DMS79 (cell line): ENCODE measurements at regions not wholly inside any gene's neighbourhood (a gene's known extent, or its start where the extent isn't known, plus 50 kb on each side); places are given as distances from the start of the nearest gene placed in this dataset.
"Not testable (repeated sequence)": the region's sequence is repeated elsewhere in the genome, so short reads cannot be mapped to it uniquely, and the experiment has no call there.

ENCODE experiments used
- DNase-seq: peaks from one replicate; lab custom pipeline; 2025; lab: John Stamatoyannopoulos, UW

GRCh38 chr7:136405931-136406777 lies 429.0 kb upstream of the MTPN start:
- DNase-seq, result no peak

- no peak for DNase-seq
Observed at GRCh38 chr7:136403591-136403990, 426.4 kb upstream of the MTPN start.

DNA sequence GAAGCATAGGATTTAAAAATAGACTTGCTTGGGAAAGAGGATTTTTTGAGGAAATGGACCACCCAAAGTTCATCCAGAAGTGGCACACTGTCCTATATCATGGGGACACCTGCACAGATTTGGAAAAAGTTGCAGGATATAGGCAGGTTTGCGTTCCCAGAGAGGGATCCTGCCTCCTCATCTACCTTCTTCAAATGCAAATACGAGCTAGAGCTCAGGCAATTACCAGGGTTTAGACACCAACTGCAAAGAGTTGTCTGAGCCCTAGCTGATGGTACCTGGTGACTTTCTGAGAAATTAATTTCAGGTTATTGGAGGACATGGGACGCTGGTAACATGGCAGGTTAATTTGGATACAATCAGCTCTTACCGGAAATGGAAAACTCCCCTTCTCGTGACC lies 423.7 kb upstream of the MTPN start:
- DNase-seq, result no peak

DNA sequence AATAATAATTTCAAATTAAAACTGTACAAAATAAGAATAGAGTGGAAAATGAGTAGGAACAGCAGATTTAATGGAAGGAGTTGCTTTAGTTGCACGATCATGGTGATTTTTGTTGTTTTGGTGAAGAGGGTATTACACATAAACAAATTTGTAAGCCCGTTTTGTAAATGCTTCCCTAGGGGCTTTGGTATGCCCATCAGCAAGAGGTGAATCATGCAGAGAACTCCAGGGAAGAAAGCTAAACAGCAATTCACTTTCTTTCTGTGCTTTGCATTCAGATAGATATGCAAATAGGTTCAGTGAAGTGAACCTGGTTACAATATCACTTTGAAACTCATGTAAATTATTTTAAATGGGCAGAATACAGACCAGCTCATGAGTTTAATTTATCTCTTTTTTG lies 422.2 kb upstream of the MTPN start:
- no peak for DNase-seq

DNA sequence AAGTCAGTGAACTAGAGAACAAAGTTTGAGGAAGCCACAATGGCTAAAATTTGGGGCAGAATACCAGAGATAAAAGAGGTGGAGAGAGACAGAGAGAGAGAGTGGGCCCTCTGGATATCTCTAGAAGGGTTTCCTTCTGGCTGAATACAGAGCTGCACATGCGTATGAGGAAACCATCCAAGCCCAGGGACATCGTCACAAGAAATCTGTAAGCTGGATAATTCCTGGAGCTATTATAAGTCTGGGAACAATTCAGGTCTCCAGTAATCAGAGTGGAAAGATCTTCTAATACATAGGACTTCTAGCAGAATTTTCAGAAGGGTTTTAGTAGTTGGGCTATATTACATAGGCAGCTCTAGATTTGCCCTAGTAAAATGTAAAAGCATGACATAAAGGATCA lies 415.7 kb upstream of the MTPN start:
- DNase-seq, result no peak

GRCh38 chr7:136391371-136391770 lies 414.2 kb upstream of the MTPN start:
- no peak for DNase-seq

- no peak for DNase-seq
Observed at GRCh38 chr7:136389933-136390332, 412.8 kb upstream of the MTPN start.

- DNase-seq, result no peak
Observed at GRCh38 chr7:136386876-136387275, 409.7 kb upstream of the MTPN start.

GRCh38 chr7:136371409-136371808 lies 394.2 kb upstream of the MTPN start:
- not testable (repeated sequence) for DNase-seq

- DNase-seq, result no peak
Observed at GRCh38 chr7:136370137-136370536, 393.0 kb upstream of the MTPN start.

- no peak for DNase-seq
Observed at GRCh38 chr7:136369225-136369624, 392.1 kb upstream of the MTPN start.

GRCh38 chr7:136359333-136359903 lies 382.3 kb upstream of the MTPN start:
- no peak for DNase-seq

DNA sequence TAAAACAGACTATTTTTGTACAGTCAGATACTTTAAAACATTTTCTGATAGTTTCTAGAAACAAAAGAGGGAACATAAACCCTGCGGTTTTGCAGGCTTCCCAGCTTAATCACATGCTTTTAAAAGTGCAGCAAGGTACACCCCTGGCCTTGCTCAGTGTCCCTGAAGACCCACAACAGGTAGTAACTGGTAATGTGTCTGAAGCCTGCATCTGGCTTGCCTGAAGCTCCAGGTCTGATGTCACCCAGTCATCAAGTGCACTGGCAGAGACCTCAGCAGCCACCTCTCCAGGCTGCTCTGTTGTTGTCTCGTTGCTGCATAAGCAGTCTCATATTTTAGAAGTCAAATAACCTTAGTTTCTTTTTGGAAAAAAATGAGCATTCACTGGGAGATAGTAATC lies 376.1 kb upstream of the MTPN start:
- no peak for DNase-seq

DNA sequence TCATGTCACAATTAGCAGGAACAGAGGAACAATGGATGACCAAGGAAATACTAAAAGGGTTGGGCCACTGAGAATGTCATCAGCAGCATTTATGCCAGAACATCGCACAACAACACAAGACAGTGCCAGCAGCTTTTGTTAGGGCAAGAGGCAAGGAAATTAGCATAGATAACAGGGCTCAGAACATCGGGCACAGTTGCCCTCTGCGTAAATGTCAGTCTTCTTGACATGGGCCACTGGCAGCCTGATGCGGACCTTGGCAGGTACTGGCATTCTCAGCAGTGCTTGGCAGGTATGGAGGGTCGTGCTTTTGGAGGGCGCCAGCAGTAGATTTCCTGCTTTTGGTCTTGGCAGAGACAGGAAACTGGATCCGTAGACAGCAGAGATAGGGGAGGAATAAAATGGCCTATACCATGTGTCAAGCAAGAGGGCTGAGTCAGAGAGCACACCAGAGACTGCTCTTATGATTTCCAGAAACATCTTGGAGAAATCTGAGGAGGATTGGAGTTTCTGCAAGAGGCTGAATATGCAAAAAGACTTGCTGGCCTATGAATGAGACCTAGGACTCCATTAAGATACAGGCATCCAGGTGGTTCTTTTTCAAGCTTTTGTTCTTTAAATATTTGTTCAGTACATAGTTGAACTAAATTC lies 371.5 kb upstream of the MTPN start:
- DNase-seq, result no peak

- no peak for DNase-seq
Observed at GRCh38 chr7:136348142-136348541, 371.0 kb upstream of the MTPN start.

DNA sequence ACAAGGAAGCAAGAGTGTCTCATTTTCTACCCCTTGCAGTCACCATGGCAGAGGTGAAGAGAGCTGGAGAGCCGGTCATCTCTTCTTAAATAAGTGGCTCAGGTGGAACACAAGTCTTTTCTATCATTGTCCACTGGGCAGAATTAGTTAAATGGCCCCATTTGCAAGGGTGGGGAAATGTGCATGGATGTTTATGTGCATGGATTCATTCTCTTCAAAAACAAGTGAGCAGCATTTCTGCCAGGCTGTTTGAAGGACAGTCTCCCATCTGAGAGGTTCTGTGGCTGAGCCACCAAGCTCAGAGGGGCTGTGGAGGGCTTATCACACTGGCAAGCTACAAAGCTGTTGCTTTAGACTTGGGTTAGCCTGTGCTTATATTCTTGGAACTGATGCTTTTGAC lies 370.3 kb upstream of the MTPN start:
- DNase-seq, result no peak

GRCh38 chr7:136342251-136342650 lies 365.1 kb upstream of the MTPN start:
- DNase-seq, result no peak

- DNase-seq, result no peak
Observed at GRCh38 chr7:136339464-136339863, 362.3 kb upstream of the MTPN start.

DNA sequence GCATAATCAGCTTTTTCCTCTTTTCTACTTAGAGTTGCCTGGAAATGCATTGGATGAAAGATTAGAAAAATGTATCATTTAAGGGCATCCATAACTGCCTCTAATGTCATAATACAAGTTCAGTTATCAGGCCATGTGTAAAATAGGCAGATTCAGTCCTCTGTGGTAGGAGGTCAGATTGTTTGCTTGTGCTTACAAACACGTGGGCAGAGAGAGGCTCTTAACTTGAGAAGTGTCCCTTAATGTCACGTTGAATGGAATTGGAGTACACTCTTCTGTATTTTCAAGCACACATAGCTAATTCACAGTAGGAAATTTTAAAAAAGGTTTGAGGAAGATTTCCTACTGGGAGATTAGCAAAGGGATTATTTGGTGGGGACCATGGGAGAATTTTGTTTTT lies 359.8 kb upstream of the MTPN start:
- peak; percentile 63 for DNase-seq

- no peak for DNase-seq
Observed at GRCh38 chr7:136333636-136334035, 356.5 kb upstream of the MTPN start.

DNA sequence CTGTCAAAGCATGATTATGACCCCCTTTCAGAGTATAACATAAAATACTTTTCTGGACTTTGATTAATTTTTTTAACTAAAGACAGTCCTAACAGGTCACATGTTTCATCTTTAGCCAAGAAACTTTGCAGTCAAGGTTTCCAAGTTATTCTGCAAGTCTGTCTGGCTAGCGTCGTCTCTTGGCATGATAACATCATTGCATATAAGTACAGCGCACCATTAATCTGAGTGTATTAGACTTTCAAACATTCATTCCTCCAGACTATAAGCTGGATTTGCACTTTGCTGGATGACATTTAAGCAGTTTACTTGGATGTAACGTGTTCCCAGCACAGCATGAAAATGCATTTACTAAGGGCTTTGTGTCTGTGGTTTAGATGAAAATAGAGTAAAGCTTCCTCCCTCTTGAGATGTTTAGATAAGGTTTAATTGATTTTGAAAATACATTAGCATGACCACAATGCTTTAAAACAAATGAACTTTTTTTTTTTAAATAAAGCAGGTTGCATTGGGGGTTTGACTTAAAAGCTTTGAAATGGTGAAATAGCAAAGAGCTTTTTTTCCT lies 349.0 kb upstream of the MTPN start:
- peak; percentile 42 for DNase-seq

DNA sequence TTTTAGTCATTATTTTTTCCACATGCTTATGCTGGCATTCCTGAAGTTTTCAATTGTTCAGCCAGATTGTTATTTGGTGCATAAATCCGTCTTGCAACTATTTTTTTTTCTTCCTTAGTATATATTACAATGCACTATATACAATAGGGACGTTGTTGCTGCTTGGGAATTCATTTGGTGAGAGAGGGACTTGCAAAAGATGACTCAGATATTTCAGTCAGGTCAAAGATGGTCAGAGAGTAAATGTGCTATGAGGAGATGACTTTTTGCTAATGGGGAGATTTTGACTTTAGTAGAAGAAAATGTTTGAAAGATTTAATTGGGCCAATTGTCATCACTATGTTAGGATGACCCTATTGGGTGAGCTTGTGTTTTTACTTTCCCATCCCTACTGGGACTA lies 348.4 kb upstream of the MTPN start:
- no peak for DNase-seq

DNA sequence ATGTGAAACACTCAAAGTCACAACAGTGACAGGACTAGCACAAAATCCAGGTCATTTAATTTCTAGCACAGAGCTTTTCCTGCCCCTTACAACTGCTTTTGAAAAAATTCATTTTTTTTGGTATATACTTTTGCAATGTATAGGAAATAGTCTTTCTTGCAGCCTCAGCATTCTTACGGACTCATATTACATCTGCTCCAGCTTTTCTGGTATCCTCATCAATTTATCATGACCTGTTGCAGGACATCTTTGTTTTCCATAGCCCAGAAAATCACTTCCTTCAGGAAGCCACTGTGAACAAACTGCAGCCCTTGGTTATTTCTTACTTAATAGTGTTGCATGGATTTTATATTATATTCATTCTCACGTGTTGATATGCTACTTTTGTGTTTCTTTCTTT lies 347.9 kb upstream of the MTPN start:
- DNase-seq, result no peak
